DND-41 (cell line): ENCODE measurements at regions not wholly inside any gene's neighbourhood (a gene's known extent, or its start where the extent isn't known, plus 50 kb on each side); places are given as distances from the start of the nearest gene placed in this dataset.

Source experiments
- ATAC-seq: fragments of 200-7000 bp; cut with Tn5 transposase; 3 replicates; pipeline ENCODE4 v1.9.1; 2021; ENCODE audit warnings: low read depth; ENCODE audit not compliant: insufficient read depth
- DNase-seq: peaks from one replicate; pipeline ENCODE4 v3.0.0-alpha.2; 2020
- H2AFZ ChIP-seq: 2 replicates; pipeline ENCODE4 v1.6.0; 2012; ENCODE audit warnings: low read depth, low read length
- H3K27ac ChIP-seq: 2 replicates; pipeline ENCODE4 v1.5.1; 2012; ENCODE audit warnings: low read length, inconsistent platforms
- H3K27me3 ChIP-seq: fragments of 200-600 bp; sonication (generic); 2 replicates; pipeline ENCODE4 v1.6.0; 2012; ENCODE audit warnings: low read length, mild to moderate bottlenecking, inconsistent platforms; ENCODE audit not compliant: insufficient read depth, poor library complexity
- H3K36me3 ChIP-seq: 2 replicates; pipeline ENCODE4 v1.5.1; 2012; ENCODE audit warnings: low read length, inconsistent platforms; ENCODE audit not compliant: insufficient read depth
- H3K4me1 ChIP-seq: 2 replicates; pipeline ENCODE4 v1.5.1; 2012; ENCODE audit warnings: mild to moderate bottlenecking, low read length; ENCODE audit not compliant: insufficient read depth
- H3K4me2 ChIP-seq: 2 replicates; pipeline ENCODE4 v1.6.0; 2012; ENCODE audit warnings: mild to moderate bottlenecking, moderate library complexity, low read length, inconsistent platforms; ENCODE audit not compliant: insufficient read depth
- H3K4me3 ChIP-seq, 2 experiments: fragments of 200-600 bp in 1 of 2; shearing (Covaris generic) in 1 of 2; 2 replicates each; pipeline ENCODE4 v1.5.1; 2012 to 2016; ENCODE audit warnings: inconsistent platforms in 2 of 2, low read length in 2 of 2, mild to moderate bottlenecking in 2 of 2, low read depth in 1 of 2, moderate library complexity in 1 of 2
- H3K79me2 ChIP-seq: 2 replicates; pipeline ENCODE4 v1.6.0; 2012; ENCODE audit warnings: low read length, inconsistent platforms; ENCODE audit not compliant: insufficient read depth
- H3K9ac ChIP-seq: 2 replicates; pipeline ENCODE4 v1.6.0; 2012; ENCODE audit warnings: low read depth, mild to moderate bottlenecking, inconsistent platforms, low read length, moderate library complexity
- H3K9me3 ChIP-seq: 2 replicates; pipeline ENCODE4 v1.5.1; 2012; ENCODE audit warnings: low read length, moderate library complexity, mild to moderate bottlenecking, inconsistent platforms; ENCODE audit not compliant: insufficient read depth, severe bottlenecking
- H4K20me1 ChIP-seq: 2 replicates; pipeline ENCODE4 v1.6.0; 2012; ENCODE audit warnings: low read length; ENCODE audit not compliant: insufficient read depth
- EZH2 ChIP-seq: IDR thresholded peaks from 3 replicates; pipeline ENCODE4 v1.6.1; 2012; ENCODE audit warnings: borderline replicate concordance, low read depth, mild to moderate bottlenecking, moderate library complexity, low read length, inconsistent platforms; ENCODE audit not compliant: severe bottlenecking
- TF ChIP-seq, protein P1 (sequence below): IDR thresholded peaks from 2 replicates; pipeline ENCODE4 v1.5.1; 2012; ENCODE audit warnings: borderline replicate concordance, low read length, moderate library complexity, mild to moderate bottlenecking; ENCODE audit not compliant: poor library complexity, severe bottlenecking; ENCODE audit errors: extremely low read depth

DNA sequence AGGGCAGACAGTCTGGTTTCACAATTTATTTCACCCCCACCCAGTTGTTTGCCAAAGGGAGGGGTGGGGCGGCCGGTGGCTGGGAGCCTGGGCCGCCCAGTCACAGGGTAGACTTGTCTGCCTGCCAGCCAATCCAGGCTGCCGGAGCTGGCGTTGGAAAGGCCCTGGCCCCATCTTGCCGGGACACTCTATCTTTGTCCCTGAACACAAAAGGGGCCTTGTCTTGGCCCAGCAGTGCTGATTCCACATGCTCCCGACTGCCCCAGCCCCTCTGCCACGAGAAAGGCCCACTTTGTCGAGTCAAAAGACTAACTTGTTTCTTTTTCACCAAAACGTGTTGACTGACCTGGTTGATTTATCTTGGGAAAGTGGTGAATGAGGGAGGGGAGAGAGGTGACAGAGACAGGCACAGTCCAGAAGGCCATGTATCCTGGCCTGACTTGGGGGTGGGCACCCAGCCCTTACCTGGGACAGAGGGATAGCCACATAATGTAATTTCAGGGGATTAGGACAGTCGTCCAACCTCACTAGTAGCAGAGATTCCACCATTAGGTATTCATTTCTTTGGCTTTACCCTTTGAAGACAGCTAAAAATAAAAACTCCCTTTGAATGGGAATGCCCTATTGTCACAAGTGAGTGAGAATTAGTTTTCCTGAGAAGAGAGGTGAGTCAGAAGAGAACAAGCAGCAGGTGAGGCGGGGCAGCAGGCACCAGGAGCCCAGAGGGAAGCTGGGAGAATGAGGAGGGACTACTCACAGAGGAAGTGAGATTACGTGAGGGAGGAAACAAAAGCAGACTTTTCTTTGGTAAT is 67.0 kb upstream of the SIRPA start:
- Histone ChIP-seq H2AFZ (no peak overlapping the region), H3K9ac (no peak overlapping the region), H3K27me3 (peaks cover 3% of the 10 kb centered on the region), H3K27ac (no peak overlapping the region), H3K9me3 (peaks cover 2% of the 10 kb centered on the region), H3K4me1 (no peaks in the 10 kb centered on the region), H3K79me2 (no peaks in the 10 kb centered on the region), H3K36me3 (no peaks in the 10 kb centered on the region), H4K20me1 (peaks cover 10% of the 10 kb centered on the region; the same call in 1 of the 2 replicates), H3K4me2 (no peak overlapping the region), H3K4me3 (no peak overlapping the region)
- ATAC-seq (no peak), DNase-seq (no peak)
- TF ChIP-seq EZH2: no peak
- TF ChIP-seq, protein P1, sequence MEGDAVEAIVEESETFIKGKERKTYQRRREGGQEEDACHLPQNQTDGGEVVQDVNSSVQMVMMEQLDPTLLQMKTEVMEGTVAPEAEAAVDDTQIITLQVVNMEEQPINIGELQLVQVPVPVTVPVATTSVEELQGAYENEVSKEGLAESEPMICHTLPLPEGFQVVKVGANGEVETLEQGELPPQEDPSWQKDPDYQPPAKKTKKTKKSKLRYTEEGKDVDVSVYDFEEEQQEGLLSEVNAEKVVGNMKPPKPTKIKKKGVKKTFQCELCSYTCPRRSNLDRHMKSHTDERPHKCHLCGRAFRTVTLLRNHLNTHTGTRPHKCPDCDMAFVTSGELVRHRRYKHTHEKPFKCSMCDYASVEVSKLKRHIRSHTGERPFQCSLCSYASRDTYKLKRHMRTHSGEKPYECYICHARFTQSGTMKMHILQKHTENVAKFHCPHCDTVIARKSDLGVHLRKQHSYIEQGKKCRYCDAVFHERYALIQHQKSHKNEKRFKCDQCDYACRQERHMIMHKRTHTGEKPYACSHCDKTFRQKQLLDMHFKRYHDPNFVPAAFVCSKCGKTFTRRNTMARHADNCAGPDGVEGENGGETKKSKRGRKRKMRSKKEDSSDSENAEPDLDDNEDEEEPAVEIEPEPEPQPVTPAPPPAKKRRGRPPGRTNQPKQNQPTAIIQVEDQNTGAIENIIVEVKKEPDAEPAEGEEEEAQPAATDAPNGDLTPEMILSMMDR: no peak

DNA sequence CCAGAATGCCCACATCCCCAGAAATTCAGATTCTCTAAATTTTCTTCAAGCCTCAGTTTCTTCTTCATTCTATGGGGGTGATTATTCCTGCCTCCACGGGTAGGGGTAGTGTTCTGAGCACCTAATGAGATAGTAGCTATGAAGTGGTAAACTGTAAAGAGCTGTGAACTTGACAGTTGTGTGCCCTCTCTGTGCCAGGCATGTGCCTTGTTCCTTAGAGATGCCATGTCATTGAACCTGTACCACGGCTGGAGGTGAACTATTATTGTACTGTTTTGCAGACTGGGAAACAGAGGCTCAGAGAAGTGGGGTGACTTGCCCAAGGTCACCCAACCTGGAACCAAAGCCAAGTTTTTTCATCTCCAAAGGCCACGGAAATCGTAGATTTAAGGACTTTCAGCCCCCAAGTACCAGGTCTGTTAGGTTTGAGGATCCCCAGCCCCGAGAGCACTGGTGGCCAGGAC is 67.7 kb upstream of the SIRPA start:
- no peak for DNase-seq
- Histone ChIP-seq H3K4me2 (no peak overlapping the region), H3K4me1 (no peaks in the 10 kb centered on the region), H3K27me3 (peaks cover 3% of the 10 kb centered on the region), H3K9me3 (peaks cover 7% of the 10 kb centered on the region), H4K20me1 (peaks cover 10% of the 10 kb centered on the region; the same call in 1 of the 2 replicates), H3K9ac (no peak overlapping the region), H3K4me3 (no peak overlapping the region), H3K79me2 (no peaks in the 10 kb centered on the region), H3K36me3 (no peaks in the 10 kb centered on the region), H3K27ac (no peak overlapping the region), H2AFZ (no peak overlapping the region)
- TF ChIP-seq, protein P1: no peak
- no peak for TF ChIP-seq EZH2
- ATAC-seq: no peak

DNA sequence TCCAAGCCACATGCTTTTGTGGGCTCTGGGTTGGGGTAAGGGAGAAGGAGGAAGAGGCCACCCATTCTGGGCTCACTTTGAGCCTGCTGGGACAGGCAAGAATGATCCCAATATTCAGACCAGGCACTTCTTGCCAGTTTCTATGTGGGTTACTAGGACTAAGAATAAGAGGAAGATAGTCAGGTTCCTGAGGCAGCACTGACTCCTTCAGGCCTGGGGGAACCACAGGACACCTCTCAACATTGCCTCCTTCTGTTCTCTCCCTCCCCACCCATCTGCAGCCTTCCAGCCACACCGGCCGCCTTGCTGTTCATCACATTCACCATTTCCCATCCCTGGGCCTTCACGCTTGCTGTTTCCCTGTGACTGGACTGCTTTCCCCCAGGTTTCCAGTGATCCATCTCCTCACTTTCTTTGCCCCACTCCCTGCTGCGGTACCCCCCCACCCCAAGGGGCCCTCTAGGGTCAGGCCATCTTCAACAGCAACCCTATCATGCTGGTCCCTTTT is 69.2 kb upstream of the SIRPA start:
- 0 out of 2 replicates have a peak, but pooled peaks cover 3% of the 10 kb centered on the region for H4K20me1 ChIP-seq
- H3K36me3 ChIP-seq: no peaks in the 10 kb centered on the region
- H3K27me3 ChIP-seq: peaks cover 3% of the 10 kb centered on the region
- no peak overlapping the region for H3K27ac ChIP-seq
- H3K4me1 ChIP-seq: no peaks in the 10 kb centered on the region
- ATAC-seq (no peak), DNase-seq (no peak)
- H3K4me3 ChIP-seq: no peak overlapping the region
- no peak overlapping the region for H3K9ac ChIP-seq
- H3K4me2 ChIP-seq: no peak overlapping the region
- H3K9me3 ChIP-seq: peaks cover 12% of the 10 kb centered on the region
- no peaks in the 10 kb centered on the region for H3K79me2 ChIP-seq
- no peak for TF ChIP-seq EZH2
- TF ChIP-seq, protein P1: no peak
- H2AFZ ChIP-seq: no peak overlapping the region
